Keratinocyte (primary cell): ENCODE measurements at regions not wholly inside any gene's neighbourhood (a gene's known extent, or its start where the extent isn't known, plus 50 kb on each side); places are given as distances from the start of the nearest gene placed in this dataset.

ENCODE experiments used
- DNase-seq: peaks from one replicate; pipeline ENCODE4 v3.0.0-alpha.2; 2011; ENCODE audit warnings: low read depth, missing footprints, low spot score
- FAIRE-seq: peaks from 2 replicates; lab custom pipeline; 2011; peaks lifted over from hg19 to GRCh38; lab: Jason Lieb, UNC
- H2AFZ ChIP-seq: 2 replicates; pipeline ENCODE4 v1.6.0; 2012; ENCODE audit warnings: low read length, control low read depth, inconsistent platforms; ENCODE audit not compliant: control insufficient read depth
- H3K27ac ChIP-seq: 2 replicates; pipeline ENCODE4 v1.5.1; 2011; ENCODE audit warnings: low read length; ENCODE audit not compliant: control insufficient read depth, insufficient read depth
- H3K27me3 ChIP-seq: 3 replicates; pipeline ENCODE4 v1.6.0; 2011; ENCODE audit warnings: low read length; ENCODE audit not compliant: control insufficient read depth, insufficient read depth; ENCODE audit errors: extremely low read depth
- H3K36me3 ChIP-seq, 2 experiments: 2 replicates in 1 of 2; 3 replicates in 1 of 2; pipeline ENCODE4 v1.5.1; 2011; ENCODE audit warnings: low read length in 2 of 2, mild to moderate bottlenecking in 1 of 2; ENCODE audit not compliant: control insufficient read depth in 2 of 2, insufficient read depth in 2 of 2; ENCODE audit errors: extremely low read depth in 1 of 2
- H3K4me1 ChIP-seq: 3 replicates; pipeline ENCODE4 v1.5.1; 2011; ENCODE audit warnings: low read length; ENCODE audit not compliant: control insufficient read depth, insufficient read depth; ENCODE audit errors: extremely low read depth
- H3K4me2 ChIP-seq: 3 replicates; pipeline ENCODE4 v1.6.0; 2011; ENCODE audit warnings: low read depth, low read length; ENCODE audit not compliant: control insufficient read depth, insufficient read depth; ENCODE audit errors: extremely low read depth
- H3K4me3 ChIP-seq, 3 experiments: fragments of 200-600 bp in 1 of 3; sonication (generic) in 1 of 3; 2 replicates in 2 of 3; 3 replicates in 1 of 3; pipeline ENCODE4 v1.5.1; 2011 to 2016; ENCODE audit warnings: low read length in 3 of 3, mild to moderate bottlenecking in 3 of 3, control low read depth in 2 of 3, inconsistent platforms in 1 of 3, low read depth in 1 of 3, mixed read lengths in 1 of 3, mixed run types in 1 of 3, moderate library complexity in 1 of 3; ENCODE audit not compliant: control insufficient read depth in 2 of 3, insufficient read depth in 2 of 3; ENCODE audit errors: extremely low read depth in 1 of 3
- H3K79me2 ChIP-seq: 2 replicates; pipeline ENCODE4 v1.6.0; 2012; ENCODE audit warnings: low read length; ENCODE audit not compliant: control insufficient read depth, insufficient read depth
- H3K9ac ChIP-seq: 3 replicates; pipeline ENCODE4 v1.6.0; 2011; ENCODE audit warnings: low read length; ENCODE audit not compliant: control insufficient read depth, insufficient read depth; ENCODE audit errors: extremely low read depth
- H3K9me1 ChIP-seq: 3 replicates; pipeline ENCODE4 v1.6.0; 2011; ENCODE audit warnings: low read length; ENCODE audit not compliant: control insufficient read depth, insufficient read depth; ENCODE audit errors: extremely low read depth
- H3K9me3 ChIP-seq: 2 replicates; pipeline ENCODE4 v1.5.1; 2012; ENCODE audit warnings: low read depth, low read length; ENCODE audit not compliant: control insufficient read depth
- H4K20me1 ChIP-seq: 3 replicates; pipeline ENCODE4 v1.6.0; 2011; ENCODE audit warnings: low read length; ENCODE audit not compliant: control insufficient read depth, insufficient read depth; ENCODE audit errors: extremely low read depth
- CTCF ChIP-seq, 3 experiments: IDR thresholded peaks in 1 of 3; conservative IDR thresholded peaks in 1 of 3; optimal IDR thresholded peaks in 1 of 3; 2 replicates in 2 of 3; 3 replicates in 1 of 3; pipeline versions ENCODE3 to v1.5.1; 2011; ENCODE audit warnings: low read length in 3 of 3, mild to moderate bottlenecking in 3 of 3, moderate library complexity in 2 of 3, control low read depth in 1 of 3, inconsistent platforms in 1 of 3; ENCODE audit not compliant: insufficient read depth in 2 of 3; ENCODE audit errors: extremely low read depth in 1 of 3
- EZH2 ChIP-seq: IDR thresholded peaks from one replicate; pipeline ENCODE4 v1.6.1; 2012; ENCODE audit warnings: inconsistent platforms, mild to moderate bottlenecking, low read length, moderate library complexity
- dilution Hi-C: fragments of 300-500 bp; cut with MboI; formaldehyde crosslinking; loops from one replicate; pipeline ENCODE4 v1.7.0; 2020; ENCODE audit warnings: low sequenced_read_pairs; ENCODE audit not compliant: extremely low pct_ligation_motif_present

- H4K20me1 ChIP-seq: no peaks in the 10 kb centered on the region
- H3K79me2 ChIP-seq: no peaks in the 10 kb centered on the region
- TF ChIP-seq EZH2 (no peak), CTCF (optimal IDR thresholded peaks at IDR 0.05 in 1 of 3, IDR thresholded peaks at IDR 0.05 in 1 of 3, conservative IDR thresholded peaks at IDR 0.05 in 1 of 3; ENCODE audit: extremely low read depth in 1 of 3, insufficient read depth in 2 of 3, low read length in 3 of 3) (no peak)
- no peak overlapping the region for H2AFZ ChIP-seq
- DNase-seq (no peak), FAIRE-seq (no peak)
- no peaks in the 10 kb centered on the region for H3K9me1 ChIP-seq
- no peak overlapping the region for H3K4me3 ChIP-seq
- H3K36me3 ChIP-seq: no peaks in the 10 kb centered on the region
- no peak overlapping the region for H3K4me2 ChIP-seq
- no peaks in the 10 kb centered on the region for H3K27me3 ChIP-seq
- no peak overlapping the region for H3K9ac ChIP-seq
- peaks cover 5% of the 10 kb centered on the region for H3K4me1 ChIP-seq
- dilution Hi-C loops: no loop called here
- peaks cover 2% of the 10 kb centered on the region for H3K9me3 ChIP-seq
- no peak overlapping the region for H3K27ac ChIP-seq
These were observed 113.1 kb upstream of the FAM204A start for GRCh38 chr10:118455181-118455695.

DNA sequence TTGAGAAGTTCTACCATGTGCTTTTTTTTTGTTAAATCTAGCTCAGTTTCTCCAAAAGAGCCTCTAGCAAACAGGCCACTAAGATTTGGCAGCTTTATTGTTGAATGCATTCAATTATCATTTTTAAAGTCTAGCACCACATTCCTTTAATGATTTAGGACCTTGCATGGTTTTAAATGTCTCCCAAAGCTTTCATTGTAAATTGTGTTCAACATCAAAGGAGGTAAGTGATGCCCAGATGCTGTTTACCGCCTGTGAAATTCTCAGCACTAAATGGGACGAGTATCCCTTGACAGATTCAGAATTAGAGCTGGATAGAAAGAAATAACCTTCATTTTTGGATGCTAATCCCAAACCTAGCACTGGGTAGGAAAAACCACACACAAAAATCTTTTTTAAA lies 112.1 kb upstream of the FAM204A start:
- TF ChIP-seq CTCF (optimal IDR thresholded peaks at IDR 0.05 in 1 of 3, IDR thresholded peaks at IDR 0.05 in 1 of 3, conservative IDR thresholded peaks at IDR 0.05 in 1 of 3; ENCODE audit: extremely low read depth in 1 of 3, insufficient read depth in 2 of 3, low read length in 3 of 3): no peak
- TF ChIP-seq EZH2: no peak
- DNase-seq (no peak), FAIRE-seq (no peak)
- H4K20me1 ChIP-seq: no peaks in the 10 kb centered on the region
- H3K27me3 ChIP-seq: no peaks in the 10 kb centered on the region
- peaks cover 2% of the 10 kb centered on the region for H3K9me3 ChIP-seq
- no peak overlapping the region for H3K4me3 ChIP-seq
- no peaks in the 10 kb centered on the region for H3K9me1 ChIP-seq
- no peaks in the 10 kb centered on the region for H3K79me2 ChIP-seq
- H3K27ac ChIP-seq: no peak overlapping the region
- no peak overlapping the region for H2AFZ ChIP-seq
- H3K4me2 ChIP-seq: no peak overlapping the region
- H3K36me3 ChIP-seq: no peaks in the 10 kb centered on the region
- H3K9ac ChIP-seq: no peak overlapping the region
- dilution Hi-C loops: no loop called here
- H3K4me1 ChIP-seq: peaks cover 1% of the 10 kb centered on the region
